ENCODE measurements at regions not wholly inside any gene's neighbourhood (a gene's known extent, or its start where the extent isn't known, plus 50 kb on each side); places are given as distances from the start of the nearest gene placed in this dataset.

GRCh38 chr11:120061036-120061760 is 76.7 kb downstream of the TRIM29 start:
- no peaks in the 10 kb centered on the region for H3K27me3 ChIP-seq (ENCODE audit: insufficient read depth, low read length)

GRCh38 chr11:120060512-120060911 is 77.4 kb downstream of the TRIM29 start:
- Histone ChIP-seq H3K27ac (ENCODE audit: low read length) (no peak overlapping the region), H3K9me3 (ENCODE audit: insufficient read depth, low read depth, low read length) (no peaks in the 10 kb centered on the region), H3K4me1 (ENCODE audit: insufficient read depth, low read length) (peaks cover 39% of the 10 kb centered on the region), H3K36me3 (ENCODE audit: insufficient read depth, low read depth, low read length) (no peaks in the 10 kb centered on the region), H3K4me3 (ENCODE audit: low read length) (no peak overlapping the region), H3K9ac (ENCODE audit: low read depth, low read length) (no peak overlapping the region), H3K27me3 (ENCODE audit: insufficient read depth, low read length) (no peaks in the 10 kb centered on the region)

More at GRCh38 chr11:120061036-120061760, 76.7 kb downstream of the TRIM29 start:
- no peaks in the 10 kb centered on the region for H3K9me3 ChIP-seq (ENCODE audit: insufficient read depth, low read depth, low read length)
- no peak overlapping the region for H3K4me3 ChIP-seq (ENCODE audit: low read length)
- no peak overlapping the region for H3K27ac ChIP-seq (ENCODE audit: low read length)
- H3K4me1 ChIP-seq (ENCODE audit: insufficient read depth, low read length): peaks cover 35% of the 10 kb centered on the region
- no peaks in the 10 kb centered on the region for H3K36me3 ChIP-seq (ENCODE audit: insufficient read depth, low read depth, low read length)
- no peak overlapping the region for H3K9ac ChIP-seq (ENCODE audit: low read depth, low read length)

DNA sequence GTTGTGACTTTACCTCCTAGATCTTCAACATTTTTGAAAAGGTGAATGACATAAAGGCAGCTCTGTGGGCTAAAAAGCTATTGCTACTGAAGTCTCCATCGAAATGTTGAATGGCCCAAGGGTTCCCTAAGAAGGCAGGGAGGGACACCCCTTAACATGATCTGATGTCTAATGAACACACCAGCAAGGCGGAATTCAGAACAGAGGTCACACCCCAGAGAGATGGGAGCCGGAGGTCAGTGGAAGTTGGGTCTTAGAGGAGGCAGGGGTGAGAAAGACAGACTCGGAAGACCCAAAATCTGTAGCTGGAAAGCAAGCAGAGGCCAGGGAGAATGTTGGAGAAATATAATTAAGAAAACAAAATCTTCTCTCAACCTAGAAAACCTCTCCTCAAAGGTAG is 79.0 kb downstream of the TRIM29 start:
- H3K4me3 ChIP-seq (ENCODE audit: low read length): peak overlapping the region; percentile 51; the same call in 1 of the 2 replicates
- peak overlapping the region; percentile 77 for H3K27ac ChIP-seq (ENCODE audit: low read length)
- no peaks in the 10 kb centered on the region for H3K27me3 ChIP-seq (ENCODE audit: insufficient read depth, low read length)

GRCh38 chr11:120057595-120058581 is 80.0 kb downstream of the TRIM29 start:
- H3K27me3 ChIP-seq (ENCODE audit: insufficient read depth, low read length): no peaks in the 10 kb centered on the region
- H3K9ac ChIP-seq (ENCODE audit: low read depth, low read length): peak overlapping the region; percentile 72; the same call in 1 of the 2 replicates
- peaks cover 44% of the 10 kb centered on the region for H3K4me1 ChIP-seq (ENCODE audit: insufficient read depth, low read length)
- peak overlapping the region; percentile 51 for H3K4me3 ChIP-seq (ENCODE audit: low read length)
- H3K36me3 ChIP-seq (ENCODE audit: insufficient read depth, low read depth, low read length): no peaks in the 10 kb centered on the region
- peak overlapping the region; percentile 85 for H3K27ac ChIP-seq (ENCODE audit: low read length)
- peaks cover under 1% of the 10 kb centered on the region; the same call in 1 of the 2 replicates for H3K9me3 ChIP-seq (ENCODE audit: insufficient read depth, low read depth, low read length)

More for the DNA sequence above, 79.0 kb downstream of the TRIM29 start:
- Histone ChIP-seq H3K9me3 (ENCODE audit: insufficient read depth, low read depth, low read length) (no peaks in the 10 kb centered on the region), H3K9ac (ENCODE audit: low read depth, low read length) (peak overlapping the region; percentile 72; the same call in 1 of the 2 replicates), H3K36me3 (ENCODE audit: insufficient read depth, low read depth, low read length) (no peaks in the 10 kb centered on the region), H3K4me1 (ENCODE audit: insufficient read depth, low read length) (peaks cover 44% of the 10 kb centered on the region)

GRCh38 chr11:120057028-120057330 is 80.9 kb downstream of the TRIM29 start:
- Histone ChIP-seq H3K27me3 (ENCODE audit: insufficient read depth, low read length) (no peaks in the 10 kb centered on the region), H3K4me1 (ENCODE audit: insufficient read depth, low read length) (peaks cover 42% of the 10 kb centered on the region), H3K4me3 (ENCODE audit: low read length) (peak overlapping the region; percentile 51; the same call in 1 of the 2 replicates), H3K9me3 (ENCODE audit: insufficient read depth, low read depth, low read length) (peaks cover 3% of the 10 kb centered on the region; the same call in 1 of the 2 replicates), H3K9ac (ENCODE audit: low read depth, low read length) (peak overlapping the region; percentile 60; the same call in 1 of the 2 replicates), H3K27ac (ENCODE audit: low read length) (peak overlapping the region; percentile 85), H3K36me3 (ENCODE audit: insufficient read depth, low read depth, low read length) (no peaks in the 10 kb centered on the region)

DNA sequence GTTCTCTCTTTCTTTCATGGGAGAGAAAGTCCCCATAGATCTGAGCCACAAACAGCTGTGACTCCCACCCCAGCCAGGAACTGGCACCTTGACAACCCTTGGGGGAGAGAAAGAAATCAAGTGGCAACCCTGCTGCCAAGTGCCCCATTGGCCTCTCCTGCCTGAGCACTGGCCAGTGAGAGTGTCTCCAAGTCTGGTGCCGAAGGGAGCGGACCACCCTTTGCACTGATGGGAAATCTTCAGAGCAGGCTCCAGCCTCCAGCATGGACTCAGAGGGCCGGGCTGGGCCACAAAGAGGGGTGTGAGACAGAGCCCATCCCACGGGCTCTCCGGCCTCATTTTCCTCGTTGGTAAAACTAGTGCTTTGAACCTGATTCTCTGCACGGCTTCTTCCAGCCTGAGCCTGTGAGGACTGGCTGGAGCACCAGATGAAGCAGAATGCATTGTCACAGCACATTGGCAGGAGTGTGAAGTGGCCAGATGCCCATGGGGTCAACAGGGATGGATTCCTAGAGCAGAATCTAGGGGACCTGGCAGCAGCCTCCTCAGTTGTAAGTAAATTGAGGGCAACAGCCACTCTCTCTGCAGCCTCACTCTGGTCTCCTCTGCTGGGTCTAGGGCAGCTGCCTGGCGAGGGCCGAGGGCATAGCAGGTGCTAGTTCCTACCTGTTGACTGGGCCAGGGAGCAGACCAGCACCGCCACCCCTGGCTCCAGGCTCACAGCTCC is 81.4 kb downstream of the TRIM29 start:
- H3K4me1 ChIP-seq (ENCODE audit: insufficient read depth, low read length): peaks cover 42% of the 10 kb centered on the region
- peaks cover 3% of the 10 kb centered on the region; the same call in 1 of the 2 replicates for H3K9me3 ChIP-seq (ENCODE audit: insufficient read depth, low read depth, low read length)
- H3K27ac ChIP-seq (ENCODE audit: low read length): no peak overlapping the region
- no peaks in the 10 kb centered on the region for H3K36me3 ChIP-seq (ENCODE audit: insufficient read depth, low read depth, low read length)
- H3K4me3 ChIP-seq (ENCODE audit: low read length): no peak overlapping the region
- no peak overlapping the region for H3K9ac ChIP-seq (ENCODE audit: low read depth, low read length)
- H3K27me3 ChIP-seq (ENCODE audit: insufficient read depth, low read length): no peaks in the 10 kb centered on the region

- Histone ChIP-seq H3K4me3 (ENCODE audit: low read length) (no peak overlapping the region), H3K4me1 (ENCODE audit: insufficient read depth, low read length) (peaks cover 42% of the 10 kb centered on the region), H3K27ac (ENCODE audit: low read length) (no peak overlapping the region), H3K27me3 (ENCODE audit: insufficient read depth, low read length) (no peaks in the 10 kb centered on the region), H3K36me3 (ENCODE audit: insufficient read depth, low read depth, low read length) (no peaks in the 10 kb centered on the region), H3K9ac (ENCODE audit: low read depth, low read length) (no peak overlapping the region), H3K9me3 (ENCODE audit: insufficient read depth, low read depth, low read length) (peaks cover 3% of the 10 kb centered on the region; the same call in 1 of the 2 replicates)
Observed at GRCh38 chr11:120055646-120056045, 82.3 kb downstream of the TRIM29 start.

GRCh38 chr11:120054753-120055045 is 83.2 kb downstream of the TRIM29 start:
- Histone ChIP-seq H3K9ac (ENCODE audit: low read depth, low read length) (no peak overlapping the region), H3K4me1 (ENCODE audit: insufficient read depth, low read length) (peaks cover 42% of the 10 kb centered on the region), H3K27ac (ENCODE audit: low read length) (no peak overlapping the region), H3K4me3 (ENCODE audit: low read length) (no peak overlapping the region), H3K36me3 (ENCODE audit: insufficient read depth, low read depth, low read length) (no peaks in the 10 kb centered on the region), H3K27me3 (ENCODE audit: insufficient read depth, low read length) (no peaks in the 10 kb centered on the region), H3K9me3 (ENCODE audit: insufficient read depth, low read depth, low read length) (peaks cover 3% of the 10 kb centered on the region; the same call in 1 of the 2 replicates)

DNA sequence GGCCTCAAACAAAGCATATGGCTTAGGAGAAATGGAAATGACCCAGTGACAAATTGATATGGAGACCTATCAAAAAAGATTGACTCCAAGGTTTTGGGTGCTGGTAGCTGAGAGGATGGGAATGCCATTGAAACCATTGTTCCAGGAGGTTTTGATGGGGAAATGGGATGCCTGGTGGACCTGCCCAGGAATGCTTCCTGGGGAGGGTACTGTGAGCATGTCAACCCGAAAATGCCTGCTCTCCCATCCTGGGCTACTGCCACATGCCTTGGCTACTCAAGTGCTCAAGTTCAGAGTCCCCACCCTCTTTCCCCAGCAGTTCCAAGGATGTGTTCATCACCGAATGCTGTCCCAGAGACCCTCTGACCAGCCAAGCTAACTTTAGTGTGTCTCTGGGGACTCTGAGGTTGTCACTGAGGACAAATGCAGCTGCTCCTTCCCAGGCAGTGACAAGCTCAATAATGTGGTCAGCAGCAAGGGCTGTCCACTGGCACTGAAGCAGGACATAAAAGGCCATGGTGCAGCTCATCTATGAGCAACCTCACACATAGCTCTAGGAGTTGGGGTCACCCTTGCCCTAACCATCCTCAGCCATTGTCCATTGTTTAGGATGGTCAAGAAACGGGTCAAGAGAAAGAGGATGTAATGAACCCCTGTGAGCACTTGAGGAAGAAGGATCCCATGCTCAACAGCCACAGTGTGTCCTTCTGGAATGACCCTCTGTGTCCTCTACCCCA is 83.7 kb downstream of the TRIM29 start:
- Histone ChIP-seq H3K4me1 (ENCODE audit: insufficient read depth, low read length) (peaks cover 37% of the 10 kb centered on the region), H3K27ac (ENCODE audit: low read length) (no peak overlapping the region), H3K27me3 (ENCODE audit: insufficient read depth, low read length) (no peaks in the 10 kb centered on the region), H3K9ac (ENCODE audit: low read depth, low read length) (no peak overlapping the region), H3K4me3 (ENCODE audit: low read length) (no peak overlapping the region), H3K36me3 (ENCODE audit: insufficient read depth, low read depth, low read length) (no peaks in the 10 kb centered on the region), H3K9me3 (ENCODE audit: insufficient read depth, low read depth, low read length) (peaks cover 3% of the 10 kb centered on the region; the same call in 1 of the 2 replicates)

GRCh38 chr11:120052196-120052775 is 85.6 kb downstream of the TRIM29 start:
- H3K4me3 ChIP-seq (ENCODE audit: low read length): no peak overlapping the region

More at GRCh38 chr11:120052196-120052775, 85.6 kb downstream of the TRIM29 start:
- Histone ChIP-seq H3K27ac (ENCODE audit: low read length) (no peak overlapping the region), H3K27me3 (ENCODE audit: insufficient read depth, low read length) (no peaks in the 10 kb centered on the region), H3K9ac (ENCODE audit: low read depth, low read length) (no peak overlapping the region), H3K9me3 (ENCODE audit: insufficient read depth, low read depth, low read length) (peaks cover 10% of the 10 kb centered on the region; the same call in 1 of the 2 replicates), H3K4me1 (ENCODE audit: insufficient read depth, low read length) (peaks cover 20% of the 10 kb centered on the region), H3K36me3 (ENCODE audit: insufficient read depth, low read depth, low read length) (no peaks in the 10 kb centered on the region)

All from iPS-20b (cell line).